ENCODE measurements at regions not wholly inside any gene's neighbourhood (a gene's known extent, or its start where the extent isn't known, plus 50 kb on each side); places are given as distances from the start of the nearest gene placed in this dataset.

DNA sequence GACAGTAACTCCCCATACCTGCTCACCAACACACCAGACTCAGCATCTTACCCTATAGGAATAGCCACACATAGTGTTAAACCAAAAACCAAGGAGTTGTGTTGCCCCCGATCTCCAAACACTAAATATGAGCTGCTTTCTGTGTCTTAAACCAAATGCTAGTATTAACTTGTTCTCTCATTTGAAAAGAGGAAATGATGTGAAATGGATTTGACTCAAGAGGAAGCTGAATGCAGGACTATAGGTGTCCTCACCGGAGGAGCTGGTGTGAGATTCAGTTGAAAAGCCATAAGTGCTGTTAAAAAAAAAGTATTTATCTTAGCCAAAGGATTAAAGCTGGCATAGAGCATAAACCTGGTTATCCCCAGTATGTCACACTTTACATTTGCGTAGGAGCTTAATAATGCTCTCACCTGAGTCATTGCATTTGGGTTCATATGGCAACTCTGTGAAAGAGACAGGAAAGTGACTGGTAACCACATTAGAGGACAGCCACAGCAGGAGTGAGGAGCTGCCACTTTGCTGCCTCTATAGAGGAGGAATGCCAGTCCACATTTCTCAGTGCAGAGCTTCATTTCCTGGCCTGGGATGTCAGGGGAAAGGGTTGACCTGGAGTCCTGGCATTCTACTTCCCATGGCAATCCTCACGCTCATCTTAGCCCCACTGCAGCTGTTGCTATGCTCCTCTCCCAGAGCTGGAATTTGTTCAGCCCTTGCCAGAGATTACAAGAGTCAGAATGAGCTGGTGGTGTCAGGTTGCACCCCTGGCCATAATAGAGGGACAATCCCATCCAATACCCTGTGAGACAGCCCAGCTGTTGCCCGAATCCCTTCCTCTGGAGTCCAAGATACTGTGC is 143.3 kb upstream of the ANKFN1 start:
- DNase-seq, result no peak
- no peak for TF ChIP-seq POLR2A (IDR thresholded peaks at IDR 0.05; ENCODE audit: low read length)
- TF ChIP-seq GATA1 (IDR thresholded peaks at IDR 0.05; ENCODE audit: low read depth, low read length), result no peak

DNA sequence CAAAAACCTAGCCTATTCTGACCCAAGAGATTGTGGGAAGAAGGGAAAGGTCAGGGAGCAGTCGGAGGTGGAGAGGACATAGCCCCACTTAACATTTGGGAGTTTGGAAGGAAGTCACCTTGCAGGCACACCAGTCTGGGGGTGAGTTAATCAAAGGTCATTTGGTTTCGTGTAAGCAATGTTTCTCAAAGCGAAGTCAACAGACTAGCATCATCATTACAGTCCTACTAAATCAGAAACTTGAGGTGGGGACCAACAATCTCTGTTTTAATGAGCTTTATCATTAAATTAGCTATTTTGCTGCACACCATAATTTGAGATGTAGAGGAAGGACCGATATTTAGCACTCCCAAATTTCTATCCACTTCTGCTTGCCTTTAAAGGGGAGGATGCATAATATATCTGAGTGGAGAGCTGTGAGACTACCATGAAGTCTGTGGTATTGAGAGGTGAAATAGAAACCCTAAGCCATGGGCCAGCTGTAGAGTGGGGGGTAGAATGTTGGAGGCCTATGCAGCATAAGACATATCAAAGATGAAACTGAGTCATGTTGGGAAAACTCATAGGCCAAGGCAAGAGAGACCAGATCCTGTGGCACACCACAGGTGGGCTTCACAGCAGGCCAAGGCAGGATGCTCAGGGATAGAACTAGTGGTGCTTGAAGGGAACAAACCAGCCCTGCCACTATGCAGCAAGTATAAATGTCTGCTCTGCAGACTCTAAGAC is 141.7 kb upstream of the ANKFN1 start:
- no peak for DNase-seq
- TF ChIP-seq POLR2A (IDR thresholded peaks at IDR 0.05; ENCODE audit: low read length), result no peak
- TF ChIP-seq GATA1 (IDR thresholded peaks at IDR 0.05; ENCODE audit: low read depth, low read length), result no peak

DNA sequence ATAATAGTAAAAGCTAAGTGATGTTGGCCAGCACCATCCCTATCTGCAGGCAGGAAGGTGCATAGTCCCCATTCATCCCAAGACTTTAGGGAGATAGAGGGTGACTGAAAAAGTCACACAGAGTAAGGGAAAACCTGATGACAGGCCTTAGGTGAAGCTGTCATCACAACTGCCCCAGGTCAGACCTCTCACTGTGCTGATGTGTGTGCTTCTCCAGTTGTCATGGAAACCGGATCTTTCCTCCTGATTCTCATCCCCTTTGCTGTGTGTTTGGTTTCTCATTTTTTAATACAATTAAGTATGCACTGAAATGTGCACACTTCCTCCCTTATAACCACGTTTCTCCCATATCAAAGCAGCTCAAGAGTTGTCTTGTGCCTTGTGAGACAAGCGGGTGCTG is 135.1 kb upstream of the ANKFN1 start:
- TF ChIP-seq POLR2A (IDR thresholded peaks at IDR 0.05; ENCODE audit: low read length) (no peak), GATA1 (IDR thresholded peaks at IDR 0.05; ENCODE audit: low read depth, low read length) (no peak)
- DNase-seq, result no peak

DNA sequence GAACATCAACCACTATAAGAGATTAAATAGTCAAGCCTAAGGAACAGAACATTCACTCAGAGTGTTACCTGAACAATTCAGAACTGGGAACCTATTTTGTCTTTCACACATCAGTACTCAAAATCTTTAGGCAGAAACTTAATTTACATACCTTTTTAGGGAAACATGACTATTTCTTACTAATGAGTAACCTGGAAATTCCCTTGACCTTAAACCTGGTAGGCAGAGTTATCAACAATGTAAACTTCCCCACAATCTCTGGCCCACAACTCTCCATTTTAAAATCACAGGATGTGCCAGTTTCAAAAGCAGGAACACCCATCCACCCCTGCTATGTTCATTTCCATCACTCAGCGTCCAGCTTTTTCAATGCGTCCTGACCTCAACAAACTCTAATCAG is 132.9 kb upstream of the ANKFN1 start:
- DNase-seq, result no peak
- no peak for TF ChIP-seq POLR2A (IDR thresholded peaks at IDR 0.05; ENCODE audit: low read length)
- no peak for TF ChIP-seq GATA1 (IDR thresholded peaks at IDR 0.05; ENCODE audit: low read depth, low read length)

DNA sequence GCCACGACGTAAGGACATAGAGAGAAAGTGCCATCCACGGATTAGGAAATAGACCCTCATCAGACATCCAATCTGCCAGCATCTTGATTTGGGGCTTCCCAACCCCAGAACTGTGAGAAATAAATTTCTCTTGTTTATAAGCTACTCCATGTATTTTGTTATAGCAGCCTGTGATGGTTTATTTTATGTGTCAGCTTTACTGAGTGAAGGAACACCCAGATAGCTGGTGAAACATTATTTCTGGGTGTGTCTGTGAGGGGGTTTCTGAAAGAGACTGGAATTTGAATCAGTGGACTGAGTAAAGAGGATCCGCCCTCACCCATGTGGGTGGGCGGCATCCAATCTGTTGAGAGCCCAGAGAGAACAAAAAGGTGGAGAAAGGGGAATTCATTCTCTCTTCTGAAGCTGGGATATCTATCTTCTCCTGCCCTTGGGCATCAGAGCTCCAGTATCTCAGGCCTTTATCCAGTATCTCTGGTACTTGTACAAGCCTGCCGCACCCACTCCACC is 131.5 kb upstream of the ANKFN1 start:
- DNase-seq, result no peak
- TF ChIP-seq GATA1 (IDR thresholded peaks at IDR 0.05; ENCODE audit: low read depth, low read length), result no peak

DNA sequence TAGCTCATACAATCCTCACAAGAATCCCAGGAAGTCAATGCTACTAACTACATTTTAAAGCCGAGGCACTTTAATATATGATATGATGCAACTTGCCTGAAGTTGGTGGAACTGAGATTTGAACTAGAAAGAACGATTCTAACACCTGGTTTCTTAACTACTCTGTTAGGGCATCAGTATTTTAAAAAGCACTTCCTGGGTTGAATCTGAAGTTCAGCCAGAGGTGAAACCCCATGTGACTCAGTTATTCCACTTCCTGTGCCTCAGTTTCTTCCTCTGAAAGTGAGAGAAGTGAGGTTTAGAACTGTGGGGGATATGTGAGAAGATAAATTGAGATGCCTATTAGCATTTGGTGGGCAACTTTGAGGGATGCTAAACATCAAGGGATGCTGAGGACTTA is 129.4 kb upstream of the ANKFN1 start:
- TF ChIP-seq POLR2A (IDR thresholded peaks at IDR 0.05; ENCODE audit: low read length) (no peak), GATA1 (IDR thresholded peaks at IDR 0.05; ENCODE audit: low read depth, low read length) (no peak)
- no peak for DNase-seq

DNA sequence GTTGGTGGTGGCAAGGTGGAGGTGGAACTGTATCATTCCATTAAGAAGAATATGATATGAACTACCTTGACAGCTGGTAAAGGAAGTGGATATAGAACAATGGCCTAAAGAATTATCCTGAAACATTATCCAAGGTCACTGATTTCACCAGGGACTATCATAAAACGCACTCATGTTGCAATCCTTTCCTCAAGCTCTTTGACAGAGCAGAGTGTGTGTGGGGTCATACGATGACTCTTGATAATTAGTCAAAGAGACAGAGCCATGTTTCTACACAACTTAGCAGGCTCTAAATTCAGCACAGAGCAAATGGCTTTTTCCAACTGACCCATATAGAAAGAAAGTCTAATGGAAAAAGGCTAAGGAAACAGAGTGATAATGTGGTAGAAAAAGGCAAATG is 126.4 kb upstream of the ANKFN1 start:
- no peak for TF ChIP-seq GATA1 (IDR thresholded peaks at IDR 0.05; ENCODE audit: low read depth, low read length)
- no peak for TF ChIP-seq POLR2A (IDR thresholded peaks at IDR 0.05; ENCODE audit: low read length)
- DNase-seq, result no peak

DNA sequence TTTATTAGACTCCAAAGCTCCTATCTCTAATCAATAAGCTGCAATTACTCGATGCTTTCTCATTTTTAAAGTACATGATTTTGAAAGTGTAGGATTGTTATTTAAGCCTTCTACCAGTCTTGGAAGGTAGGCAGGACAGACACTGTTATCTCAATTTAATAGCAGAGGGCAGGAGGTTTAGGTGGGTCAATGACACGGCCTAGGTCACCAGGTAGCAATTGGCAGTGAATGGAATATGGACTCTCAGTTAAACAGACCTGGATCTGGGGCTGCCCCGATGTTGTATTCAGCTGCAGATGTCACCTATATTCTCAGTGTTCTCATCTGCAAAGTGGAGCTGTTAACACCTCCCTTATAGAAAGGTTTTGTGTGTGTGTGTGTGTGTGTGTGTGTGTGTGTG is 124.4 kb upstream of the ANKFN1 start:
- DNase-seq, result no peak
- TF ChIP-seq GATA1 (IDR thresholded peaks at IDR 0.05; ENCODE audit: low read depth, low read length), result no peak
- no peak for TF ChIP-seq POLR2A (IDR thresholded peaks at IDR 0.05; ENCODE audit: low read length)

DNA sequence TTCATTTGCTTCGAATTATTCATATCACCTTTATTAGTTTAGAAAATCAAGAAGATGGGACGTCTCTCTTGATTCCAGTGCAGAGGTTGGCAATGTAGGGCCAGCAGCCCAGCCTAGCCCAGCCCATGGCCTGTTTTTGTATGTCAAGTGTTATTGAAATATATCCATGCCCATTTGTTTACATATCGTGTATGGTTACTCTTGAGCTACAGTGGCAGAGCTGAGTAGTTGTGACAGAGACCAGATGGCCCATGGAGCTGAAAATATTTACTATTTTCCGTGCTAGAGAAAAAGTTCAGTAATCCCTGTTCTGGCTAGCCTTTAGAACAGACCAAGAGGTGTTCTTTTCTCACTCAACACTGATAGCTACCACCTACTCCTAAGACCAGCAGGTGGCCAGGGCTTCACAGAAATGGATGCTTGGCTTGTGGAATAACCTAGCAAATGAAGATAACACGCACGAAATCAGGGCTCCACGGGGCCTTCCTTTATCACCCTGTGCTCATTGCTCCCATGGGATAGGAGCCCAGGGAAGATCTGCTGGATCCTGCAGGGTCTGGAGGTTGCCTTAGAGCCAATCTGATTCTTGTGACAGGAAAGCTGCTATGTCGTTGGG is 123.2 kb upstream of the ANKFN1 start:
- TF ChIP-seq POLR2A (IDR thresholded peaks at IDR 0.05; ENCODE audit: low read length) (no peak), GATA1 (IDR thresholded peaks at IDR 0.05; ENCODE audit: low read depth, low read length) (no peak)
- DNase-seq, result no peak

DNA sequence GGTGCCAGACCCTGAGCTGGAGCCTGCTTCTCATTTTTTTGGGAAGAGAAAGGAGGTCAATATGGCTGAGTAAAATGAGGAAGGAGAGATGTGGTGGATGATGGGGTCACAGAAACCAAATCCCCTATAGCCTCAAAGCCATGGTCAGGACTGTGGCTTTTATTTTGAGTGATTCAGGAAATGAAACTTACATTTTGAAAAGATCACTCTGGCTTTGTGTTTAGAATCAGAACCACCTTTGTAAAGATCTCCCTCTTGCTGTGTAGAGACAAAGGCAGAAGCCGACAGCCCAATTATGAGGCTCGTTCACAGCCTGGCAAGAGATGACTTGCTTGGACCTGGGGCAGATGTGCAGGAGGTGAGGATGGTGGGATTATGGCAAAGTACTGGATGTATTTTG is 121.6 kb upstream of the ANKFN1 start:
- DNase-seq, result no peak
- TF ChIP-seq GATA1 (IDR thresholded peaks at IDR 0.05; ENCODE audit: low read depth, low read length) (no peak), POLR2A (IDR thresholded peaks at IDR 0.05; ENCODE audit: low read length) (no peak)

DNA sequence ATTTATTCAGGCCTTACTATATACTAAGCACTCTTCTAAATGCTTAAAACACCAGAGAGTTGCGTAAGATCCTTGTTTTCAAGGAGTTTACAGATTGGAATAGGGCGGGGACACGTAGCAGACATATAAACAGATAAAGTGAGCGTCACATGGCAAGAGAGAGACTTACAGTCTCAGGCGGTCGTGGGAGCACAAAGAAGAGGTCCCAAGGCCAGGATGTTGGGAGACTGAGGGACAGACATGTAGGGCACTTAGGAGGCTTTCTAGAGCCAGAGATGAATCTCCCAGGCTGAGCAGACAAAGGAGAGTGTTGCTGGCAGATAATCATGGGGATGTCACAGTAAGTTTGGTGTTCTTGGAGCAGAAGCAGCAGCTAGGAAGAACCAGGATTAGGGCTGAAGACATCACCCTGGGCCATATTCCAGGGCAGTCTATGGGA is 119.1 kb upstream of the ANKFN1 start:
- peak in 1 of 2 experiments; percentile 0 for DNase-seq
- TF ChIP-seq POLR2A (IDR thresholded peaks at IDR 0.05; ENCODE audit: low read length), result no peak
- TF ChIP-seq GATA1 (IDR thresholded peaks at IDR 0.05; ENCODE audit: low read depth, low read length), result no peak

DNA sequence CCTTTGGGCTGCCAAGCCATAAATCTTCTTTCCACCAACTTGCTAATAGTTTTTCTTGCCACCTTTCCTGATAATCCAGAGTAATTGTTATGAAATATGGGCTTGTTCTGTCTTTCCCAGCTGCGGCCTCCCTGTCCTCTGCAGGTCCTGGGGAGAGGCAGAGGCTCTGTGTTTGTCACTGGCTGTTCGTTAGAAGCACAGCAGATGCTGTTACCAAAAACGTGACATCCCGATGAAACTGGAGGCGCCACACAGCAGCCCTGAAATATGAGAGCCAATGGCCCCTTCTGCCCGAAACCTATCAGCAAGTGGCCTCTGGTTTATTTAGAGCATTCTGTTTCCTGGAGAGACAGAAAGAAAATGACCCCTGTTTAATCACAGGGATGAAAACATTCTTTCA is 115.1 kb upstream of the ANKFN1 start:
- TF ChIP-seq POLR2A (IDR thresholded peaks at IDR 0.05; ENCODE audit: low read length), result no peak
- TF ChIP-seq GATA1 (IDR thresholded peaks at IDR 0.05; ENCODE audit: low read depth, low read length), result no peak
- DNase-seq, result no peak

DNA sequence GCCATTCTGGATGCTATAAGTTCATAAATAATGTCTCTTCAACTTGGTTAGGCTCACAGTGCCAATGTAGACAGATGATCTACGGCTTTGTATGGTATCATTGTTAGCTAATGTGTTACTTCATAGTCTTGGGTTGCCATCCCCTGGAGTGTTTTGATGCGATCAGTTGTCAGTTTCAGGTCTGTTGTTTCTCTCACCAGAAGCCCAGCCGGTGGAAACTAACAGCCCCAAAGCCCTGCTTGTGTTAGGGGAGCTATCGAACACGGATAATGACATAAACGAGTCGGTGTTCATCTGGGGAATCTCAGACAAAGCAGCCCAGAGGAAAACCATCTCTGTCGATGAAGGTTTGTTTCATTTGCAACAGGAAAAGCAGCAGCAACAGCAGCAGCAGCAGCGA is 107.4 kb upstream of the ANKFN1 start:
- TF ChIP-seq GATA1 (IDR thresholded peaks at IDR 0.05; ENCODE audit: low read depth, low read length) (no peak), POLR2A (IDR thresholded peaks at IDR 0.05; ENCODE audit: low read length) (no peak)
- no peak for DNase-seq

DNA sequence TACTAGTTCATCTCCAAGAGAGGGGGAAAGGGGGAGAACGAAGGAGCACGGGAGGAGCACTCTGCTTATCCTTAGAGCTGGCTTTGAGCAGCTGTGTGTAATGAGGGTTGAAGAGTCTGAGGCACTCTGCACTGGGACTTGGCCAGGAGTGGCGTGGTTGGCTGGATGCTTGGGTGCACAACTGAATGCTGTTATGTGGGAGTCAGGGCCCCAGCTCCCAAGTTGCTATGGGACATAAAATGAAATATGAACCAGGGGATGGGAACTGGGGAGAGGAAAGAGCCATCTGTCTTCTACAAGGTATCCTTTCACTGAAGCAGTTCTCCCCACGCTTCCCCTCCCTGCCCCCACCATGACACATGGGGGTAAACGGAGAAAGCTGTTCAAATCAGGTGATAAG is 105.9 kb upstream of the ANKFN1 start:
- DNase-seq, result no peak
- TF ChIP-seq GATA1 (IDR thresholded peaks at IDR 0.05; ENCODE audit: low read depth, low read length) (no peak), POLR2A (IDR thresholded peaks at IDR 0.05; ENCODE audit: low read length) (no peak)

Data from erythroblast (primary cell).